K562 (cell line): ENCODE measurements at regions not wholly inside any gene's neighbourhood (a gene's known extent, or its start where the extent isn't known, plus 50 kb on each side); places are given as distances from the start of the nearest gene placed in this dataset.

Experiments used
- CBX2 ChIP-seq: fragments of 200-600 bp; sonication (generic); IDR thresholded peaks from one replicate; pipeline ENCODE4 v1.6.1; 2012; ENCODE audit warnings: mild to moderate bottlenecking, low read length, inconsistent platforms; ENCODE audit not compliant: insufficient read depth, poor library complexity, severe bottlenecking
- CXXC5 ChIP-seq: fragments of 250-450 bp; sonication (Bioruptor Pico); IDR thresholded peaks from 2 replicates; pipeline ENCODE4 v1.8.0; 2022; ENCODE audit warnings: inconsistent platforms, mild to moderate bottlenecking, moderate library complexity
- GABPB1 ChIP-seq: sonication (generic); formaldehyde crosslinking; IDR thresholded peaks from 2 replicates; pipeline ENCODE4 v1.8.0; 2022; ENCODE audit warnings: mild to moderate bottlenecking, missing genetic modification reagents
- NR1H2 ChIP-seq: sonication (generic); formaldehyde crosslinking; IDR thresholded peaks from 2 replicates; pipeline ENCODE4 v1.4.0; 2020; ENCODE audit warnings: mild to moderate bottlenecking, missing genetic modification reagents
- SP2 ChIP-seq: IDR thresholded peaks from 2 replicates; pipeline ENCODE4 v1.6.1; 2011; ENCODE audit warnings: mild to moderate bottlenecking, low read depth, low read length, moderate library complexity; ENCODE audit not compliant: poor library complexity, severe bottlenecking; ENCODE audit errors: extremely low read depth
- XRCC5 ChIP-seq: fragments of 200-400 bp; formaldehyde crosslinking; IDR thresholded peaks from 2 replicates; pipeline ENCODE4 v1.6.1; 2017; ENCODE audit warnings: low read depth, mild to moderate bottlenecking, low read length
- ZKSCAN3 ChIP-seq: fragments of 250-450 bp; sonication (Bioruptor Pico); IDR thresholded peaks from 2 replicates; pipeline ENCODE4 v1.4.0; 2020
- ZNF253 ChIP-seq: fragments of 250-450 bp; sonication (Bioruptor Pico); conservative IDR thresholded peaks from 2 replicates; pipeline ENCODE4 v1.6.1; 2021; ENCODE audit warnings: mild to moderate bottlenecking
- ZSCAN29 ChIP-seq: fragments of 450-650 bp; IDR thresholded peaks from 2 replicates; pipeline ENCODE4 v1.6.1; 2017
- TF ChIP-seq, protein P1 (sequence below), 2 experiments: fragments of 450-650 bp; IDR thresholded peaks; 2 replicates each; pipeline ENCODE4 v1.6.1; 2016
- TF ChIP-seq, protein P2 (sequence below): fragments of 450-650 bp; IDR thresholded peaks from 2 replicates; pipeline ENCODE4 v1.6.1; 2016; ENCODE audit warnings: borderline replicate concordance
- TF ChIP-seq, protein P3 (sequence below): sonication (generic); formaldehyde crosslinking; IDR thresholded peaks from 2 replicates; pipeline ENCODE4 v1.8.0; 2022; ENCODE audit warnings: mild to moderate bottlenecking, missing genetic modification reagents

DNA sequence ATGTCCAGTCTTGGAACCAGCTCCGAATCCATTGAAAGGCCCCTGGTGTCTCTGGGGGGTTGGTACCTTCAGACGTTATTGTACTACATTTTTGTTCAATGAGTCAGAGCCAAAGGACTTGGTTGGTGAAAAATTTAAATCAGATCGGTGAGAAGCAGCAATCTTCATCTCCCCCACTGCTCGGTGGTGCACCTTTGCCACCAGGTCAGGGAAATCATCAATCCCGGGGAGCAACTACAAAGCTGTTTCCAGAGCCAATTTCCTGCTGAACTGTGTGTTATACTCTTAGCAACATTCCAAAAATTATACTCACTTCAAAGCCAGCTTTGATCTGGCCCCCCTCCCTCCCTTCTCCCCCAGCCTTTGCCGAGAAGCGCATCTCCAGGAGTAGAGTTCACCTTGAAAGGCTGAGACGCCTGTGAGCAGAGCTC, 375.2 kb upstream of the WWC1 start (continued):
- TF ChIP-seq ZKSCAN3 (CRISPR knock-in tag) (no peak), CBX2 (no peak), NR1H2 (CRISPR knock-in tag) (no peak), GABPB1 (CRISPR knock-in tag) (no peak), ZNF253 (CRISPR knock-in tag) (no peak), ZSCAN29 (no peak), CXXC5 (CRISPR knock-in tag) (no peak), SP2 (no peak), XRCC5 (no peak)
- TF ChIP-seq, protein P1, sequence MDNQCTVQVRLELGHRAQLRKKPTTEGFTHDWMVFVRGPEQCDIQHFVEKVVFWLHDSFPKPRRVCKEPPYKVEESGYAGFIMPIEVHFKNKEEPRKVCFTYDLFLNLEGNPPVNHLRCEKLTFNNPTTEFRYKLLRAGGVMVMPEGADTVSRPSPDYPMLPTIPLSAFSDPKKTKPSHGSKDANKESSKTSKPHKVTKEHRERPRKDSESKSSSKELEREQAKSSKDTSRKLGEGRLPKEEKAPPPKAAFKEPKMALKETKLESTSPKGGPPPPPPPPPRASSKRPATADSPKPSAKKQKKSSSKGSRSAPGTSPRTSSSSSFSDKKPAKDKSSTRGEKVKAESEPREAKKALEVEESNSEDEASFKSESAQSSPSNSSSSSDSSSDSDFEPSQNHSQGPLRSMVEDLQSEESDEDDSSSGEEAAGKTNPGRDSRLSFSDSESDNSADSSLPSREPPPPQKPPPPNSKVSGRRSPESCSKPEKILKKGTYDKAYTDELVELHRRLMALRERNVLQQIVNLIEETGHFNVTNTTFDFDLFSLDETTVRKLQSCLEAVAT (IDR thresholded peaks at IDR 0.05), result no peak
- TF ChIP-seq, protein P2, sequence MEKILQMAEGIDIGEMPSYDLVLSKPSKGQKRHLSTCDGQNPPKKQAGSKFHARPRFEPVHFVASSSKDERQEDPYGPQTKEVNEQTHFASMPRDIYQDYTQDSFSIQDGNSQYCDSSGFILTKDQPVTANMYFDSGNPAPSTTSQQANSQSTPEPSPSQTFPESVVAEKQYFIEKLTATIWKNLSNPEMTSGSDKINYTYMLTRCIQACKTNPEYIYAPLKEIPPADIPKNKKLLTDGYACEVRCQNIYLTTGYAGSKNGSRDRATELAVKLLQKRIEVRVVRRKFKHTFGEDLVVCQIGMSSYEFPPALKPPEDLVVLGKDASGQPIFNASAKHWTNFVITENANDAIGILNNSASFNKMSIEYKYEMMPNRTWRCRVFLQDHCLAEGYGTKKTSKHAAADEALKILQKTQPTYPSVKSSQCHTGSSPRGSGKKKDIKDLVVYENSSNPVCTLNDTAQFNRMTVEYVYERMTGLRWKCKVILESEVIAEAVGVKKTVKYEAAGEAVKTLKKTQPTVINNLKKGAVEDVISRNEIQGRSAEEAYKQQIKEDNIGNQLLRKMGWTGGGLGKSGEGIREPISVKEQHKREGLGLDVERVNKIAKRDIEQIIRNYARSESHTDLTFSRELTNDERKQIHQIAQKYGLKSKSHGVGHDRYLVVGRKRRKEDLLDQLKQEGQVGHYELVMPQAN, result no peak
- TF ChIP-seq, protein P3, sequence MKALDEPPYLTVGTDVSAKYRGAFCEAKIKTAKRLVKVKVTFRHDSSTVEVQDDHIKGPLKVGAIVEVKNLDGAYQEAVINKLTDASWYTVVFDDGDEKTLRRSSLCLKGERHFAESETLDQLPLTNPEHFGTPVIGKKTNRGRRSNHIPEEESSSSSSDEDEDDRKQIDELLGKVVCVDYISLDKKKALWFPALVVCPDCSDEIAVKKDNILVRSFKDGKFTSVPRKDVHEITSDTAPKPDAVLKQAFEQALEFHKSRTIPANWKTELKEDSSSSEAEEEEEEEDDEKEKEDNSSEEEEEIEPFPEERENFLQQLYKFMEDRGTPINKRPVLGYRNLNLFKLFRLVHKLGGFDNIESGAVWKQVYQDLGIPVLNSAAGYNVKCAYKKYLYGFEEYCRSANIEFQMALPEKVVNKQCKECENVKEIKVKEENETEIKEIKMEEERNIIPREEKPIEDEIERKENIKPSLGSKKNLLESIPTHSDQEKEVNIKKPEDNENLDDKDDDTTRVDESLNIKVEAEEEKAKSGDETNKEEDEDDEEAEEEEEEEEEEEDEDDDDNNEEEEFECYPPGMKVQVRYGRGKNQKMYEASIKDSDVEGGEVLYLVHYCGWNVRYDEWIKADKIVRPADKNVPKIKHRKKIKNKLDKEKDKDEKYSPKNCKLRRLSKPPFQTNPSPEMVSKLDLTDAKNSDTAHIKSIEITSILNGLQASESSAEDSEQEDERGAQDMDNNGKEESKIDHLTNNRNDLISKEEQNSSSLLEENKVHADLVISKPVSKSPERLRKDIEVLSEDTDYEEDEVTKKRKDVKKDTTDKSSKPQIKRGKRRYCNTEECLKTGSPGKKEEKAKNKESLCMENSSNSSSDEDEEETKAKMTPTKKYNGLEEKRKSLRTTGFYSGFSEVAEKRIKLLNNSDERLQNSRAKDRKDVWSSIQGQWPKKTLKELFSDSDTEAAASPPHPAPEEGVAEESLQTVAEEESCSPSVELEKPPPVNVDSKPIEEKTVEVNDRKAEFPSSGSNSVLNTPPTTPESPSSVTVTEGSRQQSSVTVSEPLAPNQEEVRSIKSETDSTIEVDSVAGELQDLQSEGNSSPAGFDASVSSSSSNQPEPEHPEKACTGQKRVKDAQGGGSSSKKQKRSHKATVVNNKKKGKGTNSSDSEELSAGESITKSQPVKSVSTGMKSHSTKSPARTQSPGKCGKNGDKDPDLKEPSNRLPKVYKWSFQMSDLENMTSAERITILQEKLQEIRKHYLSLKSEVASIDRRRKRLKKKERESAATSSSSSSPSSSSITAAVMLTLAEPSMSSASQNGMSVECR (CRISPR knock-in tag), result no peak
